ENCODE measurements at regions not wholly inside any gene's neighbourhood (a gene's known extent, or its start where the extent isn't known, plus 50 kb on each side); places are given as distances from the start of the nearest gene placed in this dataset.

- no peaks in the 10 kb centered on the region for H3K27me3 ChIP-seq (ENCODE audit: control insufficient read depth in 4 of 4, insufficient read depth in 4 of 4, low read length in 3 of 4)
- H3K36me3 ChIP-seq (ENCODE audit: control insufficient read depth in 4 of 4, insufficient read depth in 3 of 4, low read depth in 1 of 4, low read length in 3 of 4) = no peaks in the 10 kb centered on the region
- H3K4me1 ChIP-seq (ENCODE audit: control insufficient read depth in 4 of 4, insufficient read depth in 4 of 4, low read length in 3 of 4) = peaks cover 0 to 3% (median 0%) of the 10 kb centered on the region in 4 donors
- no peak overlapping the region for H3K9ac ChIP-seq (ENCODE audit: low read depth in 1 of 2, low read length in 2 of 2)
- H3K9me3 ChIP-seq (ENCODE audit: control insufficient read depth in 4 of 4, low read length in 3 of 4) = no peaks in the 10 kb centered on the region
- H3K4me3 ChIP-seq (ENCODE audit: low read depth in 1 of 3, low read length in 3 of 3) = no peak overlapping the region
- DNase-seq (ENCODE audit: low spot score) = no peak
- H3K27ac ChIP-seq (ENCODE audit: low read depth in 1 of 2, low read length in 2 of 2) = no peak overlapping the region
- TF ChIP-seq, protein P1, sequence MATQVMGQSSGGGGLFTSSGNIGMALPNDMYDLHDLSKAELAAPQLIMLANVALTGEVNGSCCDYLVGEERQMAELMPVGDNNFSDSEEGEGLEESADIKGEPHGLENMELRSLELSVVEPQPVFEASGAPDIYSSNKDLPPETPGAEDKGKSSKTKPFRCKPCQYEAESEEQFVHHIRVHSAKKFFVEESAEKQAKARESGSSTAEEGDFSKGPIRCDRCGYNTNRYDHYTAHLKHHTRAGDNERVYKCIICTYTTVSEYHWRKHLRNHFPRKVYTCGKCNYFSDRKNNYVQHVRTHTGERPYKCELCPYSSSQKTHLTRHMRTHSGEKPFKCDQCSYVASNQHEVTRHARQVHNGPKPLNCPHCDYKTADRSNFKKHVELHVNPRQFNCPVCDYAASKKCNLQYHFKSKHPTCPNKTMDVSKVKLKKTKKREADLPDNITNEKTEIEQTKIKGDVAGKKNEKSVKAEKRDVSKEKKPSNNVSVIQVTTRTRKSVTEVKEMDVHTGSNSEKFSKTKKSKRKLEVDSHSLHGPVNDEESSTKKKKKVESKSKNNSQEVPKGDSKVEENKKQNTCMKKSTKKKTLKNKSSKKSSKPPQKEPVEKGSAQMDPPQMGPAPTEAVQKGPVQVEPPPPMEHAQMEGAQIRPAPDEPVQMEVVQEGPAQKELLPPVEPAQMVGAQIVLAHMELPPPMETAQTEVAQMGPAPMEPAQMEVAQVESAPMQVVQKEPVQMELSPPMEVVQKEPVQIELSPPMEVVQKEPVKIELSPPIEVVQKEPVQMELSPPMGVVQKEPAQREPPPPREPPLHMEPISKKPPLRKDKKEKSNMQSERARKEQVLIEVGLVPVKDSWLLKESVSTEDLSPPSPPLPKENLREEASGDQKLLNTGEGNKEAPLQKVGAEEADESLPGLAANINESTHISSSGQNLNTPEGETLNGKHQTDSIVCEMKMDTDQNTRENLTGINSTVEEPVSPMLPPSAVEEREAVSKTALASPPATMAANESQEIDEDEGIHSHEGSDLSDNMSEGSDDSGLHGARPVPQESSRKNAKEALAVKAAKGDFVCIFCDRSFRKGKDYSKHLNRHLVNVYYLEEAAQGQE (IDR thresholded peaks at IDR 0.05) = no peak
- TF ChIP-seq GABPA (IDR thresholded peaks at IDR 0.05 in 1 of 2, conservative IDR thresholded peaks at IDR 0.05 in 1 of 2) (no peak), FOXA1 (IDR thresholded peaks at IDR 0.05) (no peak), RAD21 (IDR thresholded peaks at IDR 0.05) (no peak), JUND (IDR thresholded peaks at IDR 0.05) (no peak), ATF3 (IDR thresholded peaks at IDR 0.05) (no peak), YY1 (IDR thresholded peaks at IDR 0.05) (no peak), EGR1 (IDR thresholded peaks at IDR 0.05; ENCODE audit: low read depth in 2 of 2) (no peak), HNF4A (conservative IDR thresholded peaks at IDR 0.05) (no peak)
- TF ChIP-seq, protein P2, sequence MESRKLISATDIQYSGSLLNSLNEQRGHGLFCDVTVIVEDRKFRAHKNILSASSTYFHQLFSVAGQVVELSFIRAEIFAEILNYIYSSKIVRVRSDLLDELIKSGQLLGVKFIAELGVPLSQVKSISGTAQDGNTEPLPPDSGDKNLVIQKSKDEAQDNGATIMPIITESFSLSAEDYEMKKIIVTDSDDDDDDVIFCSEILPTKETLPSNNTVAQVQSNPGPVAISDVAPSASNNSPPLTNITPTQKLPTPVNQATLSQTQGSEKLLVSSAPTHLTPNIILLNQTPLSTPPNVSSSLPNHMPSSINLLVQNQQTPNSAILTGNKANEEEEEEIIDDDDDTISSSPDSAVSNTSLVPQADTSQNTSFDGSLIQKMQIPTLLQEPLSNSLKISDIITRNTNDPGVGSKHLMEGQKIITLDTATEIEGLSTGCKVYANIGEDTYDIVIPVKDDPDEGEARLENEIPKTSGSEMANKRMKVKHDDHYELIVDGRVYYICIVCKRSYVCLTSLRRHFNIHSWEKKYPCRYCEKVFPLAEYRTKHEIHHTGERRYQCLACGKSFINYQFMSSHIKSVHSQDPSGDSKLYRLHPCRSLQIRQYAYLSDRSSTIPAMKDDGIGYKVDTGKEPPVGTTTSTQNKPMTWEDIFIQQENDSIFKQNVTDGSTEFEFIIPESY (IDR thresholded peaks at IDR 0.05) = no peak
Measured at GRCh38 chr6:113696960-113697359, 160.2 kb upstream of the MARCKS start.

DNA sequence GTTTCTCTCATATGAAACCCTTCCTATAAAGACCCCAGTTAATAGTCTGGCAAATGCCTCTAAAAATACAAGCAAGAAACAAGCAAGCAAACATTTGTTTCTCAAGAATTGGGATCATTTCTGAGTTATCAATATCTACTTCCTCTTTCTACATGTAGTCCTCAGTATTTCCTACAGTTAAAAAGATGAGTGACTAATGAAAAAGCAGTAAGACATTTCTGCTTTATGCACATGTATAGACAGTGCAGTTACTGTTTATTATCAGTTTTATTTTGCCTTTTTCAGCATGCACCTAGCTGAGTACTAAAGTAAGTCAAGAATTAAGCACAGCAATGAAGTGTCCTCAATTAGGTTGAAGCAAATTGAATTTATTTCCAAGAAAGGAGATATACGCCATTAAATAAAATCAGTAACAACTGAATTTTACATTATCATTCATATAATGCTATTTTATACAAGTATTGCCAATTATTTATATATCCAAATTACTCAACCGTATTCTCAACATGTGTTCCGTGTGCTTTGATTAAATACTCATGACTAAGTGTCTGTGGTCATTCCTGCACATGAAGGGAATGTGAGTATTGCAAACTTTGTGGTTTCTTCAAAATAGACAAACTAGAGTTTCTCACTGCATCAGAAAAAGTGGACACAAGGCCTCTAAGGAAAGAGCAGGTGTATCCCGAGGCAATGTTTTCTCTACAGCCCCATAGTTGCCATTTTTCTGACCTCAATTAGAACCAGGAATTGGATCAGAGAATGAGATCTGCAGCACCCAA is 159.3 kb upstream of the MARCKS start:
- Histone ChIP-seq H3K27me3 (ENCODE audit: control insufficient read depth in 4 of 4, insufficient read depth in 4 of 4, low read length in 3 of 4) (no peaks in the 10 kb centered on the region), H3K9ac (ENCODE audit: low read depth in 1 of 2, low read length in 2 of 2) (no peak overlapping the region), H3K36me3 (ENCODE audit: control insufficient read depth in 4 of 4, insufficient read depth in 3 of 4, low read depth in 1 of 4, low read length in 3 of 4) (no peaks in the 10 kb centered on the region), H3K4me3 (ENCODE audit: low read depth in 1 of 3, low read length in 3 of 3) (no peak overlapping the region), H3K9me3 (ENCODE audit: control insufficient read depth in 4 of 4, low read length in 3 of 4) (no peaks in the 10 kb centered on the region), H3K4me1 (ENCODE audit: control insufficient read depth in 4 of 4, insufficient read depth in 4 of 4, low read length in 3 of 4) (peaks cover 0 to 4% (median 0%) of the 10 kb centered on the region in 4 donors), H3K27ac (ENCODE audit: low read depth in 1 of 2, low read length in 2 of 2) (no peak overlapping the region)
- no peak for DNase-seq (ENCODE audit: low spot score)
- no peak for TF ChIP-seq HNF4A (conservative IDR thresholded peaks at IDR 0.05)
- WGBS = 89% methylated on average over 4 of the region's 4 CpGs

DNA sequence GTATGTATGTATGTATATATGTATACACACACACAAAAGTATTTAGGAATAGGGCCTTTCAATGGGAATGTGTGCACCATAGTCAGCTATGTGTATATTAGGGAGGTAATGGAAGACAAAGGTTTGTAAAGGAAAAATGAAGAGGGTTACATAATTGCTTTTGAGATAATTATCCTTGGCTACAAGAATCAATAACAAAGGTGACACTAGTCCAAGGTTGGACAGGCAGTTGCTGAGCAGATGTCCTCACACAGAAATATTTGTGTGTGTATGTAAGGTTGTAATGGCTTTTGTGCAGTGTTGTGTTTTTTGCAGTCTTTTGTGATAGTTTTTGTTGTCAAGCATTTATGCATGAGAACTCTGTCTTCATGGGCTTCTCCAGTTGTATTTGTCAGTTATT is 157.9 kb upstream of the MARCKS start:
- Histone ChIP-seq H3K4me3 (ENCODE audit: low read depth in 1 of 3, low read length in 3 of 3) (no peak overlapping the region), H3K27me3 (ENCODE audit: control insufficient read depth in 4 of 4, insufficient read depth in 4 of 4, low read length in 3 of 4) (no peaks in the 10 kb centered on the region), H3K9ac (ENCODE audit: low read depth in 1 of 2, low read length in 2 of 2) (no peak overlapping the region), H3K27ac (ENCODE audit: low read depth in 1 of 2, low read length in 2 of 2) (no peak overlapping the region), H3K36me3 (ENCODE audit: control insufficient read depth in 4 of 4, insufficient read depth in 3 of 4, low read depth in 1 of 4, low read length in 3 of 4) (no peaks in the 10 kb centered on the region), H3K9me3 (ENCODE audit: control insufficient read depth in 4 of 4, low read length in 3 of 4) (no peaks in the 10 kb centered on the region), H3K4me1 (ENCODE audit: control insufficient read depth in 4 of 4, insufficient read depth in 4 of 4, low read length in 3 of 4) (peaks cover 0 to 4% (median 0%) of the 10 kb centered on the region in 4 donors)
- DNase-seq (ENCODE audit: low spot score) = no peak
- TF ChIP-seq, protein P3, sequence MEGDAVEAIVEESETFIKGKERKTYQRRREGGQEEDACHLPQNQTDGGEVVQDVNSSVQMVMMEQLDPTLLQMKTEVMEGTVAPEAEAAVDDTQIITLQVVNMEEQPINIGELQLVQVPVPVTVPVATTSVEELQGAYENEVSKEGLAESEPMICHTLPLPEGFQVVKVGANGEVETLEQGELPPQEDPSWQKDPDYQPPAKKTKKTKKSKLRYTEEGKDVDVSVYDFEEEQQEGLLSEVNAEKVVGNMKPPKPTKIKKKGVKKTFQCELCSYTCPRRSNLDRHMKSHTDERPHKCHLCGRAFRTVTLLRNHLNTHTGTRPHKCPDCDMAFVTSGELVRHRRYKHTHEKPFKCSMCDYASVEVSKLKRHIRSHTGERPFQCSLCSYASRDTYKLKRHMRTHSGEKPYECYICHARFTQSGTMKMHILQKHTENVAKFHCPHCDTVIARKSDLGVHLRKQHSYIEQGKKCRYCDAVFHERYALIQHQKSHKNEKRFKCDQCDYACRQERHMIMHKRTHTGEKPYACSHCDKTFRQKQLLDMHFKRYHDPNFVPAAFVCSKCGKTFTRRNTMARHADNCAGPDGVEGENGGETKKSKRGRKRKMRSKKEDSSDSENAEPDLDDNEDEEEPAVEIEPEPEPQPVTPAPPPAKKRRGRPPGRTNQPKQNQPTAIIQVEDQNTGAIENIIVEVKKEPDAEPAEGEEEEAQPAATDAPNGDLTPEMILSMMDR (IDR thresholded peaks at IDR 0.05; ENCODE audit: low read depth, low read length, missing input control) = no peak
- TF ChIP-seq, protein P1 (IDR thresholded peaks at IDR 0.05) = no peak
- TF ChIP-seq NR2F2 (IDR thresholded peaks at IDR 0.05) (no peak), EGR1 (IDR thresholded peaks at IDR 0.05; ENCODE audit: low read depth in 2 of 2) (no peak), RAD21 (IDR thresholded peaks at IDR 0.05) (no peak), FOXA2 (IDR thresholded peaks at IDR 0.05) (no peak), FOXA1 (IDR thresholded peaks at IDR 0.05) (no peak), HNF4G (IDR thresholded peaks at IDR 0.05) (no peak), GABPA (IDR thresholded peaks at IDR 0.05 in 1 of 2, conservative IDR thresholded peaks at IDR 0.05 in 1 of 2) (no peak), TAF1 (conservative IDR thresholded peaks at IDR 0.05) (no peak), JUND (IDR thresholded peaks at IDR 0.05) (no peak), RXRA (IDR thresholded peaks at IDR 0.05) (no peak)
